SK-N-MC (cell line): ENCODE measurements at regions not wholly inside any gene's neighbourhood (a gene's known extent, or its start where the extent isn't known, plus 50 kb on each side); places are given as distances from the start of the nearest gene placed in this dataset.

Experiments
- EZH2 ChIP-seq: fragments of 200-600 bp; sonication (generic); IDR thresholded peaks from one replicate; pipeline ENCODE4 v1.6.1; 2017; ENCODE audit warnings: antibody characterized with exemption
- POLR2AphosphoS5 ChIP-seq: IDR thresholded peaks from 2 replicates; pipeline ENCODE4 v1.6.1; 2012; ENCODE audit warnings: mild to moderate bottlenecking, low read depth, low read length, borderline replicate concordance

GRCh38 chr15:62841891-62842559 lies 200.5 kb upstream of the TPM1 start:
- no peak for TF ChIP-seq POLR2AphosphoS5
- no peak for TF ChIP-seq EZH2
